ENCODE measurements at regions not wholly inside any gene's neighbourhood (a gene's known extent, or its start where the extent isn't known, plus 50 kb on each side); places are given as distances from the start of the nearest gene placed in this dataset.

- no peak for DNase-seq (ENCODE audit: low read depth)
Observed at GRCh38 chr21:35366394-35367080, 317.4 kb upstream of the RUNX1 start.

DNA sequence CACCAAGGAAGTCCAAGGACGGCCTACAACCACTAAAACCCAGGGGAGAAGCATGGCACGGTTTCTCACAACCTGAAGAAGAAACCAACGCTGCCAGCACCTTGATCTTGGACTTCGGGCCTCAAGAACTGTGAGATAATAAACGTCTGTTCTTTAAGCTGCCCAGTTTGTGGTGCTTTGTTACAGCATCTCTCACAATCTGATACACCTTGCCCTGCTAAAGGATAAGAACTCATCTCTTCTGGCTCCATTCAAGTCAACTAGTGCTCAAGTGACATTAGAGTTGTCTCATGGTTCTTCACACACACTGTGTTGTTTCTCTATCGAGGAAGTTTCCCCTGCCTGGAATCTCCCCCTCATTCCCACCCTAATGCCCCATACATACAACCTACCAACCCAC lies 314.4 kb upstream of the RUNX1 start:
- DNase-seq (ENCODE audit: low read depth): no peak

- DNase-seq (ENCODE audit: low read depth): no peak
Observed at GRCh38 chr21:35361988-35362387, 312.9 kb upstream of the RUNX1 start.

DNA sequence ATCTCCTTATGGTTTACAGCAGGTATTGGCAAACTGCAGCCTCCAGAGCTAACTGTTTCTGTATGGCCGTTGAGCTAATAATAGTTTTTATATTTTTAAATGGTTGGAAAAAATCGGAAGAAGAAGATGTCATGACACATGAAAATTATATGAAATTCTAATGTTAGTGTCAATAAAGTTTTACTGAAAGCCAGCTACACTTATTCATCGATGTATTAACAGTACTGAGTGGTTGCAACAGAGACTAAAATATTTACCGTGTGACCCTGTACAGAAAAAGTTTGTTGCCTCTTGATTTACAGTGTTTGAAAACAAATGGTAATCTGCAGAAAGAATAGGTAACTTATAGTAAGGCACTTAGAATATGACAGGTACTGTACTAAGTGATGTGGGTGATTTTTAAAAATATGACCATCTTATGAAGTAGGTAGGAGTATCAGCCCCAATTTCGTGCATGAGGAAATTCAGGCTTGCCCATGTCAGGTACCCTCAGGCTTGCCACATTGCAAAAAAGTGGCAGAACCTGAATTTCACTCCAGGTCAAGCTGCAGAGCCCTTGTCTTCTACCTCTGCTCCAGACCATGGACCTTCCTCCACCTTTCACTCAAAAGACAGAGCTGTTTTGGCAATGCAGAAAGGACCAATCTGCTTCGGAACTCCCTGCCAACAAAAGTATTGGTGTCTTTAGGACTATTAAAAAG lies 311.9 kb upstream of the RUNX1 start:
- no peak for DNase-seq (ENCODE audit: low read depth)

DNA sequence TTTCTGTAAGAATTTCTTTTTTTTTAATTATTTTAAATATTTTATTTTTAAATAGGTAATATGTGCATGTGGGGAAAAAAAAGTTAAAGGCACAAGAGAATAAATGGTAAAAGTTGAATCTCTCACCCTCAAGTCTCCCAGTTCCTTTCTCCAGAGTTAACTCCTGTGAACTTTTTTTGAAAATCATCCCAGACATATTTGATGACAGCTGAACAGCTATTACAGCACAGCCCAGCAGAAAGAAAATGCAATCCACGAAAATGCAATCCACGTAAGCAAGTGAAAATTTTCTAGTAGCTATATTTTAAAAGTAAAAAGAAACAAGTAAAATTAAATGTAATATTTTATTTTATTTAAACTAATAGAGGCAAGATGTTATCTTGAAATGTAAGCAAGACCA lies 310.0 kb upstream of the RUNX1 start:
- no peak for DNase-seq (ENCODE audit: low read depth)

DNA sequence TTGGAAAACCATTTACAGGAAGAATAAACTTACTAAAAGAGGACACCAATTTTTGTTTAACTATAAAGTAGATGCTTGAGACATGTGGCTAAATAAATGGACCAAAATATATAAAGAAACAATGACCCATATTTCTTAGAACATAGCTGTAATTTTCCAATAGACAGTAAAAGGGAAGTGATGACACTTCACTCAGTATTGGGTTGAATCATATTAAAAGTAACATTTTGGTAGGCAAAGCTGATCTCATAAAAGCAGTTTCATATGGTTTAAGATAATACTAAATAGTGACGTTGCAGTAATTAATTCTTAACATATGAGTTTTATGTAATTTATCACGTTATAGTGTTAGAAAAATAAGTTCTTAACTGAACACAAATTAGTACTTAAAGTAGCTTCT lies 308.9 kb upstream of the RUNX1 start:
- no peak for DNase-seq (ENCODE audit: low read depth)

DNA sequence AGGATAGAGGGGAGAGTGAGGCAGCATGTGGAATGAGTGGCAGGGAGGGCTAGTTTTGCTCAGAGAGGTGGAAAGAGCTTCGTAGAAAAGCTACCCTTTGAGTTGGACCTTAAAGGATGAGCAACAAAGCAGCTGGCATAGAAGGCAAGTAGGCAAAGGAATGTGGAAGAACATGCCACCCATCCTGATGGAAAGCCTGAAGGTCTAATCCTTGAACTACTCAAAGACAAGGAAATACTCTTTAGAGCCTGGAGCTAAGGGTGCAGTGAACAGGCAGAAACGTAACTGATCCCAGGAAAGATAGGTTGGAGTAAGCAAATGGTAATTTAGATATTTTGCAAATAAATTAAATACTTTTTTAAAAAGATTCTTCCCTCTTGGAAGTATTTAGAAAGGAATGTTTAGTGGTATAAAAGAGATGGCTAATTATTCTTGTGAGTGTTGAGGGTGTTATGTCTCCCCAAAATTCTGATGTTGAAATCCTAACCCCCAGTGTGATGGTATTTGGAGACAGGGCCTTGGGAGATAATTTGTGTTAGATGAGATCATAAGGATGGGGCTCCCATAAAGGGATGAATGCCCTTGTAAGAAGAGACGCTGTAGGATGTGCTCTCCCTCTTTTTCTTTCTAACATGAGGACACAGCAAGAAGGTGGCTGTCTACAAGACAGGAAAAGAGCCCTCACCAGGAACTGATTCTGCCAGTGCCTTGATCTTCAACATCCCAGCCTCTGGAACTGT lies 308.1 kb upstream of the RUNX1 start:
- DNase-seq (ENCODE audit: low read depth): no peak

GRCh38 chr21:35354078-35354477 lies 305.0 kb upstream of the RUNX1 start:
- no peak for DNase-seq (ENCODE audit: low read depth)

DNA sequence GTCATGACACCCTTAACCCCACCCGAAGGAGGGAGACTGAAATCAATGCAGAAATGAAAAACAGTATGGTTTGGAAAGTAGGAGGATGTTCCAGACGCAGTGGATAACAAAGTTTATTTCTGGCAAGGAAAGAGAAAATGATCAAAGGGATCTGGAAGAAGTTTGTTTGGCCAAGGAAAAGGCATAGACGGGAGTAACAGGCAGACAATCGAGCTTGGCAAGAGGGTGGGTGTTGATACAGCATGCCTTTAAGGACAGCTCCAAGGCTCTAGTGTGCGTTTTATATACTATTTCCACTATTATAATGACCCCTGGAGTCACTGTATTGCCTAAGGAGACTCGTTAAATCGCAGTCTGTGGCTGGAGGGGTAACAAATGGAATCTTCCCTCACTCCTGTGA lies 303.7 kb upstream of the RUNX1 start:
- DNase-seq (ENCODE audit: low read depth): no peak

DNA sequence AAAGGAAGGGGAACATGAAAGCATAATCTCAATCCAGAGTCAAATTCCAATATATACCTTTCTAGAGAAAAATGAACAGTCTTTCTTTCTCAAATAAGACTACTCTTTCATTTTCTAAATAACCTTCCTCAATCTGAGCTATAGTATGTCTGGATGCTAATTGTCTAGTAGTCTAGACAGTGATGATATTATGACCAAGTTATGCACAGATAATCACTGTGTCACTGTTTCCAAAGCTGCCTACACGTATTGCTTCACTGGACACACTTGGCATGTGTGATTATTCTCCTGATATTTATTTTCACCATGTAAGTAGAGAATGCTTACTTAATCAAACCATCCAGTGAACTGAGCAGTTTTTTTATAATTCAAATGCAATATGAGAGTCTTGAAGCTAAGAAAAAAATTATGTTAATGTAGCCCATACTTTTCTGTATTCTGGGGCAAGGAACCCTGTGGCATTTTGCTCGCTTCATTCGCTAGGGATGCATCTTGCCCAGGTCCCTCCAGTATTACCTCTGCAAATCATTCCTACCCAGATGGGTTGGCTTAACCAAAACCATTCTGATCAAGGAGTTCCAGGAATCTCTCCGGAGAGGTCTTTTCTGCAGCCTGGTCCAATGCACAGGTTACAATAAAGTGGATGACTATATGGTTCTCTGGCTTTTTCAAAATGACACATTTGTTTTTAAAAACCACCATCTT lies 303.1 kb upstream of the RUNX1 start:
- no peak for DNase-seq (ENCODE audit: low read depth)

- no peak for DNase-seq (ENCODE audit: low read depth)
Observed at GRCh38 chr21:35351434-35351833, 302.3 kb upstream of the RUNX1 start.

GRCh38 chr21:35350965-35351364 lies 301.9 kb upstream of the RUNX1 start:
- no peak for DNase-seq (ENCODE audit: low read depth)

DNA sequence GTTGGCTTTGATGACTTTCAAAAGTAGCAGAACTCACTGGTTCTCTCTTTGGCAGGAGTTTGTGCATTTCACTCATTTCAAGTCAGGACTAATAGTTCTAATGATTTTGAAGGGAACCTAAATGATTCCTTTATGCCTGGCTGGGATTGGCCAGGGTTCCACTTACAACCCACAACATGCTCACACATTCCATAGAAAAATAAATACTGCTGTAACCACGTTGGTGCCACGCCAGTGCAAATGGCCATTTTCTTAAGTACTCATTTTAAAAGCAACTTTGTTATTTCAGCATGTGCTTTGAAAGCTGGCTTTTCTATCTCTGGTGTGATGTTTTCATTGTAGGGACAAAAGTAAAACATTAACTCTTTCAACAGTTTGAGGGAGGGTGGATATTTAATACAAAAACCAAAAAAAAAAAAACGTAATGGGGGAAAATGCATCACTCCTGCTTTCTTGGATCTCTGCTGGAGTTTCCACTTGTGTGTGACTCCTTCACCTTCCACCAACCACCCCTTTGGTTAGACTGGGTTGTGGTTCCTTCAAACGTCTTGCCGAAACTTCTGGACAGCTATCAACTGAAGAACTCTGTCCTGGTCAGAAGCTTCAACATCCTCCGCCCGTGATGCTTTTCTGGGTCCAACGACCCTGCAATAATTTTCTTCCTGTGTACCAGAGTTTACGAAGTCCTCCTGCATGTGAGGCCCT lies 300.4 kb upstream of the RUNX1 start:
- DNase-seq (ENCODE audit: low read depth): no peak

DNA sequence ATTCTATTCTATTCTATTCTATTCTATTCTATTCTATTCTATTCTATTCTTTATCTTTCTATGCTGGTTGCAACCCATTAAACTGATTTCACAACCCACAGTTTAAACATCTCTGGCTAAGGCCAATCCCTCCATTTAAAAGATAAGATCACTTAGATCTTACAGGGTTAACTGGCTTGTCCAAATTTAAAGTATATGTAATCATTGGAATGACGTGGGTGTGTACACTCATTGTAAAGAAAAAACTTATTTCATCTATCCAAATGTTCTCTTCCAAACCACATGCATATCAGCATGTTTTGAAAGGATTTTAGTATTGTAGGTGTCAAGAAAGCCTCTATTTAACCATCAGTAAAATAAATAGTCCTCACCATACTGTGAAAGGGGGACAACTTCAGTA lies 299.6 kb upstream of the RUNX1 start:
- no peak for DNase-seq (ENCODE audit: low read depth)

GRCh38 chr21:35346697-35347096 lies 297.6 kb upstream of the RUNX1 start:
- DNase-seq (ENCODE audit: low read depth): no peak

GRCh38 chr21:35345954-35346353 lies 296.9 kb upstream of the RUNX1 start:
- DNase-seq (ENCODE audit: low read depth): no peak

GRCh38 chr21:35344582-35344981 lies 295.5 kb upstream of the RUNX1 start:
- DNase-seq (ENCODE audit: low read depth): no peak

- no peak for DNase-seq (ENCODE audit: low read depth)
Observed at GRCh38 chr21:35343046-35343819, 294.1 kb upstream of the RUNX1 start.

DNA sequence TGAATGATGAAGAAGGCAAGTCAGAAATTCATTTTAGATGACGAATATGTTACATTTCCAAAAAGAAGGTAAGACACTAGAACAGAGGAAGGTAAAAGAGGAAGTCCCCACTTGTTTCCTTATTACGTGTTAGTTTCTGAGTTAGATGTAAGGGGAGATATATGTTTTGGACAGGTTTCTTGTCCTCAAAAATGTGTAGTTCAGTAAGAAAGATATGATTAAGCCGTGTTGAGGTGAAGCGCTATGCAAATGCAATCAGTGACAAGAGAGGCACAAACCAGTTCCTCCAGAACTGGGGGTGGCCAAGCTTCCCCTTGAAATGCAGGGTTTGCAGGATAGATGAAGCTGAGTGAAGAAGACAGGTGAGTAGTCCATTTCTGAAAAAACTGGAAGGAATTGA lies 293.3 kb upstream of the RUNX1 start:
- DNase-seq (ENCODE audit: low read depth): no peak

GRCh38 chr21:35340273-35340672 lies 291.2 kb upstream of the RUNX1 start:
- DNase-seq (ENCODE audit: low read depth): no peak
